ENCODE measurements at regions not wholly inside any gene's neighbourhood (a gene's known extent, or its start where the extent isn't known, plus 50 kb on each side); places are given as distances from the start of the nearest gene placed in this dataset.
"Not testable (repeated sequence)": the region's sequence is repeated elsewhere in the genome, so short reads cannot be mapped to it uniquely, and the experiment has no call there.

DNA sequence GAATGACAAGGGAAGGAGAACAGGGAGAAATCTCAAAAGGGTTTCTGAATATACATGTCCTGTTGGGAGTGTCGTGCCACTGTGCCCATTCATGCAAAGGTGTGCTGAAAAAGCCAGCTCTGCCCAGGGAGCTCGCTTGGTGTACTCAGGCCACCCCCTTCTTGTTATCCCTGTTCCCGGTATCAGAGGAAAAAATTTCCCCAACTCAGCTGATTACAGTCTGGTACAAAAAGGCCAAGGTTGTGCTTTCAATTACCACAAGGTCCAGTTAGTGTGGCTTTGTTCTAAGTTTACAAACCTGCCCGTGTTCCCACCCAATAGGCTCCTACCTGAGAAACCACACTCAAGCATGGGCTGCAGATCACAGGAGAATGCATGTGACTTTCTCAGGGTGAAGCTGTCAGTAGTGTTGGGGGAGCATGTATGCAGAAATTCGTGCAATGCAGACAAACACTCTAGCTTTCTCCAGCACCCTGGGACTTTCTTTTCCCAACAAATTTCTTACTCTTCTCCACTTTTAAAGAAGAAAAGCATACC lies 648.5 kb downstream of the NR2F2 start:
- Histone ChIP-seq H3K36me3 (ENCODE audit: control insufficient read depth in 2 of 2, insufficient read depth in 2 of 2, low read length in 2 of 2) (no peaks in the 10 kb centered on the region), H3K9me3 (ENCODE audit: control insufficient read depth in 2 of 2, low read length in 2 of 2) (no peaks in the 10 kb centered on the region), H3K4me3 (ENCODE audit: low read length in 2 of 2) (no peak overlapping the region), H3K4me1 (ENCODE audit: control insufficient read depth, insufficient read depth, low read length) (no peaks in the 10 kb centered on the region), H3K27me3 (ENCODE audit: control insufficient read depth in 1 of 2, insufficient read depth in 2 of 2, low read length in 2 of 2) (no peaks in the 10 kb centered on the region), H3K9ac (ENCODE audit: low read length in 2 of 2) (no peak overlapping the region), H3K27ac (ENCODE audit: low read length) (no peak overlapping the region)

DNA sequence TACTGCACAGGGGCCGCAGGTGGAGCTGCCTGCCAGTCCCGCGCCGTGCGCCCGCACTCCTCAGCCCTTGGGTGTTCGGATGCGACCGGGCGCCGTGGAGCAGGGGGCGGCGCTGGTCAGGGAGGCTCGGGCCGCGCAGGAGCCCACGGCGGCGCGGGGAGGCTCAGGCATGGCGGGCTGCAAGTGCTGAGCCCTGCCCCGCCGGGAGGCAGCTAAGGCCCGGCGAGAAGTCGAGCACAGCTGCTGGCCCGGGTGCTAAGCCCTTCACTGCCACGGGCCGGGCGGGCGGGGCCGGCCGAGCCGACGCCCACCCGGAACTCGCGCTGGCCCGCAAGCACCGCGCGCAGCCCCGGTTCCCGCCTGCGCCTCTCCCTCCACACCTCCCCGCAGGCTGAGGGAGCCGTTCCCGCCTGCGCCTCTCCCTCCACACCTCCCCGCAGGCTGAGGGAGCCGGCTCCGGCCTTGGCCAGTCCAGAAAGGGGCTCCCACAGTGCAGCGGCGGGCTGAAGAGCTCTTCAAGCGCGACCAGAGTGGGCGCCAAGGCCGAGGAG lies 653.7 kb downstream of the NR2F2 start:
- not testable (repeated sequence) for H3K4me3 ChIP-seq (ENCODE audit: low read length in 2 of 2); H3K4me1 ChIP-seq (ENCODE audit: control insufficient read depth, insufficient read depth, low read length); H3K36me3 ChIP-seq (ENCODE audit: control insufficient read depth in 2 of 2, insufficient read depth in 2 of 2, low read length in 2 of 2); H3K9me3 ChIP-seq (ENCODE audit: control insufficient read depth in 2 of 2, low read length in 2 of 2); H3K27ac ChIP-seq (ENCODE audit: low read length); H3K9ac ChIP-seq (ENCODE audit: low read length in 2 of 2); H3K27me3 ChIP-seq (ENCODE audit: control insufficient read depth in 1 of 2, insufficient read depth in 2 of 2, low read length in 2 of 2)

DNA sequence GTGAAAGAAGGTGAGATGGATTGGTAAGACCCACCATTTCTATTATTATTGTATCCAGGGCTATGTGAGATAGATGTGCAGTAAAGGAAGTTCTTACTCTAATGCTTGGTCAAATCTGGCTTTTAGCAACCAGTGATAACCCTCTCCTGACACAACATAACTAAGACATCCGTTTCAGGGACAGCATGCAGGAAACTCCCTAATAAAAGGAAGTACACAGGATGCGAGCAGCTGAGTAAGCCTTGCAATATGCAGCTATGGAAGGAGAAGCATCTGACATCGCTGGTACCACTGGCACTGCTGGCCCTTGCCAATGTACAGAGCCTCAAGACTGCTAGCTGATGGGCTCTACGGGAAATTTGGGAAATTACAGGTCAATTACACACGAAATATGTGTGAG lies 662.3 kb downstream of the NR2F2 start:
- no peak overlapping the region for H3K9ac ChIP-seq (ENCODE audit: low read length in 2 of 2)
- H3K9me3 ChIP-seq (ENCODE audit: control insufficient read depth in 2 of 2, low read length in 2 of 2): peaks cover 2% of the 10 kb centered on the region in 2 donors
- no peaks in the 10 kb centered on the region for H3K36me3 ChIP-seq (ENCODE audit: control insufficient read depth in 2 of 2, insufficient read depth in 2 of 2, low read length in 2 of 2)
- H3K4me3 ChIP-seq (ENCODE audit: low read length in 2 of 2): no peak overlapping the region
- H3K4me1 ChIP-seq (ENCODE audit: control insufficient read depth, insufficient read depth, low read length): no peaks in the 10 kb centered on the region
- no peak overlapping the region for H3K27ac ChIP-seq (ENCODE audit: low read length)
- H3K27me3 ChIP-seq (ENCODE audit: control insufficient read depth in 1 of 2, insufficient read depth in 2 of 2, low read length in 2 of 2): no peaks in the 10 kb centered on the region

DNA sequence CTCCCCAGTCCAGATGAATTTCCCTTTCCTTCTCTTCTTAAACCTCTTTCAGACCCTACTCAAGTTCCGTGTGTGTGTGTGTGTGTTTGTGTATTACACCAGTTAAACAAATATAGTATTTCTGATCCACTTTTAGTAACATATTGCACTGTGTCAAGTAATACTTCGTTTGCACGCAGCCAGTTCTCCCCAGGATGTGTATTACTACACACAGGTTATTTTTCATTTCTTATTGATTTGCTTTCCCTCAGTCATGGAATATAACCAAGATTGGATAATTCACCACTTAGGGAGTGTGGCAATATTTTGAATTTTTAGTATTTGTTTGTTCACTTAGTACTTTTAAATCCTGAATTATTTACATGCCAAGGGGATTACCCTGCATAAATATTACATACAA lies 667.0 kb downstream of the NR2F2 start:
- Histone ChIP-seq H3K4me3 (ENCODE audit: low read length in 2 of 2) (no peak overlapping the region), H3K9ac (ENCODE audit: low read length in 2 of 2) (no peak overlapping the region), H3K36me3 (ENCODE audit: control insufficient read depth in 2 of 2, insufficient read depth in 2 of 2, low read length in 2 of 2) (no peaks in the 10 kb centered on the region)

DNA sequence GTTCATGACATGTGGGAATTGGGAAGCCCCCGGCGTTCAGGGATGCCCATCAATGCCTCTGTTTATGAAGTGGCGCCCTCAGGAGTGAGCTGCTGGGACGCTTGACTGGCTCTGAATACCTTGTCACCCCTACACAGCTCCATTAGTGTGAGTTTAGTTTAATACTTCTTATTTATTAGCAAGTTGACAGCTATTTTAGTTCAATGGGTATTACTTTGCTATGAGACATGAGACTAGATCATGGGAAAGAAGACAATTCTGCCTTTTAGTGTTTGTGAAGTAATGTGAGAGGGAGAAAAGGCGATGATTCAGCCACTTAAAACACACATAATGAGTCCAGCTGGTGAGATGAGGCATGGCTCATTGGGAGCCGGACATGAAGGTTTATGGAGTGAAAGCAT lies 678.5 kb downstream of the NR2F2 start:
- no peaks in the 10 kb centered on the region for H3K4me1 ChIP-seq (ENCODE audit: control insufficient read depth, insufficient read depth, low read length)
- H3K9ac ChIP-seq (ENCODE audit: low read length in 2 of 2): no peak overlapping the region
- H3K27me3 ChIP-seq (ENCODE audit: control insufficient read depth in 1 of 2, insufficient read depth in 2 of 2, low read length in 2 of 2): no peaks in the 10 kb centered on the region
- H3K27ac ChIP-seq (ENCODE audit: low read length): no peak overlapping the region
- no peaks in the 10 kb centered on the region for H3K36me3 ChIP-seq (ENCODE audit: control insufficient read depth in 2 of 2, insufficient read depth in 2 of 2, low read length in 2 of 2)
- H3K9me3 ChIP-seq (ENCODE audit: control insufficient read depth in 2 of 2, low read length in 2 of 2): no peaks in the 10 kb centered on the region
- H3K4me3 ChIP-seq (ENCODE audit: low read length in 2 of 2): no peak overlapping the region

More for the DNA sequence above, 667.0 kb downstream of the NR2F2 start:
- no peaks in the 10 kb centered on the region for H3K9me3 ChIP-seq (ENCODE audit: control insufficient read depth in 2 of 2, low read length in 2 of 2)
- H3K27ac ChIP-seq (ENCODE audit: low read length): no peak overlapping the region
- no peaks in the 10 kb centered on the region for H3K27me3 ChIP-seq (ENCODE audit: control insufficient read depth in 1 of 2, insufficient read depth in 2 of 2, low read length in 2 of 2)
- H3K4me1 ChIP-seq (ENCODE audit: control insufficient read depth, insufficient read depth, low read length): no peaks in the 10 kb centered on the region

DNA sequence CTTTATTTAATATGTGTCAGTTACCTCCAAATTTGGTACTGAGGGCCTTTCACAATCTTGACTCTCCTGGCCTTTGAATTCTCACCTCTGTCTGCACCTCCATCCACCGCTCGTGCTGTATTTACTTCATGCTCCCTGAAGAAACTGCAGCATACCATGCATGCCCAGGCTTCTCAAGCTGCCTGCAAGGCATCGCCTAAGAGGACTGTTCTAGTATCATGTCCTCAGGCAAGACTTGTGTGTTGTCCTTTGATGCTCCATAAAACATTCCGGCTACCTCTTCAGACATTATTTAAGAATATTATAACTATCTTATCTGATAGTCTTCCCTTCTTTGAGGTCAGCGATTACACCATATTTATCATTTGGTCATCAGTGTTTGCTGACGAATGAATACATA lies 682.5 kb downstream of the NR2F2 start:
- Histone ChIP-seq H3K27me3 (ENCODE audit: control insufficient read depth in 1 of 2, insufficient read depth in 2 of 2, low read length in 2 of 2) (no peaks in the 10 kb centered on the region), H3K27ac (ENCODE audit: low read length) (no peak overlapping the region), H3K36me3 (ENCODE audit: control insufficient read depth in 2 of 2, insufficient read depth in 2 of 2, low read length in 2 of 2) (no peaks in the 10 kb centered on the region), H3K9me3 (ENCODE audit: control insufficient read depth in 2 of 2, low read length in 2 of 2) (no peaks in the 10 kb centered on the region), H3K9ac (ENCODE audit: low read length in 2 of 2) (no peak overlapping the region), H3K4me3 (ENCODE audit: low read length in 2 of 2) (no peak overlapping the region), H3K4me1 (ENCODE audit: control insufficient read depth, insufficient read depth, low read length) (no peaks in the 10 kb centered on the region)

DNA sequence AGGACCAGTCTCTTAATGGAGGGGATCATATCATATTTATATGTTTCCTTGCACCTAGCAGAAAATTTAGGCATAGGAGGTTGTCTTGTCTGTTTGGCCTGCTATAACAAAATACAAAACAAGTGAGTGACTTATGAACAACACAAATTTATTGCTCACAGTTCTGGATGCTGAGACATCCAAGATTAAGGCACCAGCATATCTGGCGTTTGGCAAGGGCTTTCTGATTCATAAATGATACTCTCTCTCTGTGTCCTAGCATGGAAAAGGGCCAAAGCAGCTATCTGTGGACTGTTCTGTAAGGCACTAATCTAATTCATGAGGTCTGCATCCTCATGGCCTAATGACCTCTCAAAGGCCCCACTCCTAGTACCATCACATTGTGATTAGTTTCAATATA lies 683.0 kb downstream of the NR2F2 start:
- Histone ChIP-seq H3K4me3 (ENCODE audit: low read length in 2 of 2) (no peak overlapping the region), H3K9me3 (ENCODE audit: control insufficient read depth in 2 of 2, low read length in 2 of 2) (no peaks in the 10 kb centered on the region), H3K27me3 (ENCODE audit: control insufficient read depth in 1 of 2, insufficient read depth in 2 of 2, low read length in 2 of 2) (no peaks in the 10 kb centered on the region), H3K27ac (ENCODE audit: low read length) (no peak overlapping the region), H3K9ac (ENCODE audit: low read length in 2 of 2) (no peak overlapping the region), H3K4me1 (ENCODE audit: control insufficient read depth, insufficient read depth, low read length) (no peaks in the 10 kb centered on the region), H3K36me3 (ENCODE audit: control insufficient read depth in 2 of 2, insufficient read depth in 2 of 2, low read length in 2 of 2) (no peaks in the 10 kb centered on the region)

DNA sequence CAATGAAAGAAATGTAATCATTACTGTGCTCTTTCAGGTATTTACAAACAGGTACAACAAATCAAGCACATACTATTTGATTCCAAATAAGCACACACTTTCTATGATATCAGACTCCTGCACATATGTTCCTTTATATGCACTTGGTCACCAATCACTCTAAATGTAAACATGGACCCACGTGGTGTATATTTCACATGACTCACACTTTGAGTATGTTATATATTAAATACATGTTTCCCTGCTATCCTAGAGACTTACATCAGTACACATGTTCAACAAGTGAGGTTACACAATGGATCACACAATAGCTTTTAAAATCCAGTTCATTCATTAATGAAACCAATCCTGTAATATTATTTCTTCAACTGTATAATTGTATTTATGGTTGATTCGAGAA lies 683.5 kb downstream of the NR2F2 start:
- H3K4me3 ChIP-seq (ENCODE audit: low read length in 2 of 2): no peak overlapping the region
- no peaks in the 10 kb centered on the region for H3K9me3 ChIP-seq (ENCODE audit: control insufficient read depth in 2 of 2, low read length in 2 of 2)
- H3K4me1 ChIP-seq (ENCODE audit: control insufficient read depth, insufficient read depth, low read length): no peaks in the 10 kb centered on the region
- no peaks in the 10 kb centered on the region for H3K36me3 ChIP-seq (ENCODE audit: control insufficient read depth in 2 of 2, insufficient read depth in 2 of 2, low read length in 2 of 2)
- no peak overlapping the region for H3K9ac ChIP-seq (ENCODE audit: low read length in 2 of 2)
- H3K27me3 ChIP-seq (ENCODE audit: control insufficient read depth in 1 of 2, insufficient read depth in 2 of 2, low read length in 2 of 2): no peaks in the 10 kb centered on the region
- H3K27ac ChIP-seq (ENCODE audit: low read length): no peak overlapping the region

DNA sequence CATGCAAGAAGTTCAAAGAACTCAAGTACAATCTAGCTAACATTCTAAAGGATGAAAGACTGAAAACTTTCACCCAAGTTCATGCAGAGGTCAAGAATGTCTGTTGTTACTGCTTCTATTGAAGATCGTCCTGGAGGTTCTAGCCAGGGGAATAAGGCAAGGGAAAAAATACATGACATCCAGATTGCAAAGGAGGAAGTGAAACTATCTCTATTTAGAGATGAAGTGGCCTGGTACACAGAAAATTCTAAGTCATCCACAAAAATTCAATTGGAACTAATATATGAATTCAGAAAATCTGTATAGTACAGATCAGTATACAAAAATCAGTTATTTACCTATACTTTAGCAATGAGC lies 693.0 kb downstream of the NR2F2 start:
- Histone ChIP-seq H3K27me3 (ENCODE audit: control insufficient read depth in 1 of 2, insufficient read depth in 2 of 2, low read length in 2 of 2) (no peaks in the 10 kb centered on the region), H3K9me3 (ENCODE audit: control insufficient read depth in 2 of 2, low read length in 2 of 2) (no peaks in the 10 kb centered on the region), H3K9ac (ENCODE audit: low read length in 2 of 2) (no peak overlapping the region), H3K4me3 (ENCODE audit: low read length in 2 of 2) (no peak overlapping the region), H3K36me3 (ENCODE audit: control insufficient read depth in 2 of 2, insufficient read depth in 2 of 2, low read length in 2 of 2) (no peaks in the 10 kb centered on the region), H3K27ac (ENCODE audit: low read length) (no peak overlapping the region), H3K4me1 (ENCODE audit: control insufficient read depth, insufficient read depth, low read length) (no peaks in the 10 kb centered on the region)

DNA sequence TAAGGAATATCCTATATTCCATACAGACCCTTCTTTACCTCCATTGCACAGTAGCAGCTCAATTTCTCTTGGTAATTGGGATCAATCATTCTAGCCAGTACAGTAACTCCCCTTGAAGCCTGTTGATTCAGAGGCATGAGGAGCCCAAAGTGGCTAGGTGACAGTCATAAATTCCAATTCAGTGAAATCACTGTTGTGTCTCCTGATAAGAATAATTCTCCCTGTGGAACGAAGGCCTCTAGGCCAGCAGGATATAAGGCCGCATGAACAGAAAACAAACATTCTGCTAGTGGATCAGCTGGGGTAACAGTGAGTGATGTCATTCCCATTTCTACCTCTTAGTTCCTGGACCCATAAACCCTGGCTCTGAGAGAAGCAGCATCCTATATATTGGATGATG lies 696.3 kb downstream of the NR2F2 start:
- H3K9me3 ChIP-seq (ENCODE audit: control insufficient read depth in 2 of 2, low read length in 2 of 2): peaks cover 0 to 10% of the 10 kb centered on the region in 2 donors
- H3K27ac ChIP-seq (ENCODE audit: low read length): no peak overlapping the region
- no peaks in the 10 kb centered on the region for H3K36me3 ChIP-seq (ENCODE audit: control insufficient read depth in 2 of 2, insufficient read depth in 2 of 2, low read length in 2 of 2)
- no peak overlapping the region for H3K4me3 ChIP-seq (ENCODE audit: low read length in 2 of 2)
- no peaks in the 10 kb centered on the region for H3K27me3 ChIP-seq (ENCODE audit: control insufficient read depth in 1 of 2, insufficient read depth in 2 of 2, low read length in 2 of 2)
- H3K9ac ChIP-seq (ENCODE audit: low read length in 2 of 2): no peak overlapping the region
- H3K4me1 ChIP-seq (ENCODE audit: control insufficient read depth, insufficient read depth, low read length): no peaks in the 10 kb centered on the region

DNA sequence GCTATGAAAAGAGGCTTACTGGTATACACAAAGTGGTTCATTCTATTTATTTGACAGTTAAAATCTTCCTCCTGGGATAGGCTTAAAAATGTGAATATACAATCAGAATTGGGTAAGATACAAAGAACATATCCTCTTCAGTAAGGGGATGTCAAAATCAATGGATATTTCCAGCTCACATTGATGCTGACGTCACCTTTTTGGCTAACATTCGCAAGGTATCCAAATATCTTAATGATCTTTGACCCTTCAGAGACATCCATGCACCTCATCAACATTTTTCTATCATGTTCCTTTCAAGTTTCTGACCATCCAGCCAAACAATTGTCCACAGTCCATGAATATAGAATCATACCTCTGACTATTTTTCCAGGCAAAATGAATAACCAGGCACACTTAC lies 697.3 kb downstream of the NR2F2 start:
- no peaks in the 10 kb centered on the region for H3K36me3 ChIP-seq (ENCODE audit: control insufficient read depth in 2 of 2, insufficient read depth in 2 of 2, low read length in 2 of 2)
- no peaks in the 10 kb centered on the region for H3K27me3 ChIP-seq (ENCODE audit: control insufficient read depth in 1 of 2, insufficient read depth in 2 of 2, low read length in 2 of 2)
- no peak overlapping the region for H3K4me3 ChIP-seq (ENCODE audit: low read length in 2 of 2)
- peaks cover 0 to 10% of the 10 kb centered on the region in 2 donors for H3K9me3 ChIP-seq (ENCODE audit: control insufficient read depth in 2 of 2, low read length in 2 of 2)
- no peak overlapping the region for H3K27ac ChIP-seq (ENCODE audit: low read length)
- H3K9ac ChIP-seq (ENCODE audit: low read length in 2 of 2): no peak overlapping the region
- no peaks in the 10 kb centered on the region for H3K4me1 ChIP-seq (ENCODE audit: control insufficient read depth, insufficient read depth, low read length)
